Osteocyte (in vitro differentiated cells): ENCODE measurements at regions not wholly inside any gene's neighbourhood (a gene's known extent, or its start where the extent isn't known, plus 50 kb on each side); places are given as distances from the start of the nearest gene placed in this dataset.

Experiments used
- DNase-seq: peaks from one replicate; pipeline ENCODE4 v3.0.0; 2021; ENCODE audit warnings: mixed read lengths; ENCODE audit not compliant: unreplicated experiment; ENCODE audit errors: extremely low spot score
- H3K27ac Mint-ChIP-seq: one replicate; pipeline ENCODE4 v1.8.0; 2021; ENCODE audit warnings: mild to moderate bottlenecking, mixed read lengths; ENCODE audit not compliant: unreplicated experiment
- H3K27me3 Mint-ChIP-seq: one replicate; pipeline ENCODE4 v1.8.0; 2021; ENCODE audit warnings: mixed read lengths; ENCODE audit not compliant: unreplicated experiment
- H3K36me3 Mint-ChIP-seq: one replicate; pipeline ENCODE4 v1.8.0; 2021; ENCODE audit warnings: mixed read lengths; ENCODE audit not compliant: unreplicated experiment
- H3K4me1 Mint-ChIP-seq: one replicate; pipeline ENCODE4 v1.8.0; 2021; ENCODE audit warnings: mixed read lengths; ENCODE audit not compliant: unreplicated experiment
- H3K4me3 Mint-ChIP-seq: one replicate; pipeline ENCODE4 v1.8.0; 2021; ENCODE audit warnings: mild to moderate bottlenecking, moderate library complexity, mixed read lengths; ENCODE audit not compliant: unreplicated experiment
- H3K9me3 Mint-ChIP-seq: one replicate; pipeline ENCODE4 v1.8.0; 2021; ENCODE audit warnings: mixed read lengths; ENCODE audit not compliant: unreplicated experiment
- CTCF ChIP-seq: fragments of 200-600 bp; sonication (generic); IDR thresholded peaks from 2 replicates; pipeline ENCODE4 v1.5.0; 2021; ENCODE audit warnings: antibody characterized with exemption, mild to moderate bottlenecking, moderate library complexity

- TF ChIP-seq CTCF = no peak
- H3K36me3 Mint-ChIP-seq = no peaks in the 10 kb centered on the region
- no peak for DNase-seq
- no peak overlapping the region for H3K4me3 Mint-ChIP-seq
- H3K9me3 Mint-ChIP-seq = no peaks in the 10 kb centered on the region
- H3K27me3 Mint-ChIP-seq = no peaks in the 10 kb centered on the region
- H3K4me1 Mint-ChIP-seq = peaks cover 7% of the 10 kb centered on the region
- no peak overlapping the region for H3K27ac Mint-ChIP-seq
Measured at GRCh38 chr13:34430294-34430693, 511.8 kb upstream of the NBEA start.

GRCh38 chr13:34431827-34432581, 510.1 kb upstream of the NBEA start:
- no peak for DNase-seq
- no peaks in the 10 kb centered on the region for H3K27me3 Mint-ChIP-seq
- H3K27ac Mint-ChIP-seq = no peak overlapping the region
- no peaks in the 10 kb centered on the region for H3K9me3 Mint-ChIP-seq
- no peak overlapping the region for H3K4me3 Mint-ChIP-seq
- H3K36me3 Mint-ChIP-seq = no peaks in the 10 kb centered on the region
- H3K4me1 Mint-ChIP-seq = peaks cover 10% of the 10 kb centered on the region
- no peak for TF ChIP-seq CTCF

GRCh38 chr13:34435338-34435737, 506.7 kb upstream of the NBEA start:
- Mint-ChIP-seq H3K27me3 (no peaks in the 10 kb centered on the region), H3K4me3 (no peak overlapping the region), H3K36me3 (no peaks in the 10 kb centered on the region), H3K27ac (peak overlapping the region; percentile 61), H3K9me3 (no peaks in the 10 kb centered on the region), H3K4me1 (peaks cover 12% of the 10 kb centered on the region)
- TF ChIP-seq CTCF = no peak
- no peak for DNase-seq

GRCh38 chr13:34437873-34438272, 504.2 kb upstream of the NBEA start:
- Mint-ChIP-seq H3K36me3 (no peaks in the 10 kb centered on the region), H3K27ac (no peak overlapping the region), H3K9me3 (no peaks in the 10 kb centered on the region), H3K4me3 (no peak overlapping the region), H3K4me1 (peaks cover 12% of the 10 kb centered on the region), H3K27me3 (no peaks in the 10 kb centered on the region)
- no peak for TF ChIP-seq CTCF
- DNase-seq = no peak

- Mint-ChIP-seq H3K36me3 (no peaks in the 10 kb centered on the region), H3K27me3 (no peaks in the 10 kb centered on the region), H3K4me1 (no peaks in the 10 kb centered on the region), H3K9me3 (no peaks in the 10 kb centered on the region), H3K4me3 (no peak overlapping the region), H3K27ac (no peak overlapping the region)
- no peak for DNase-seq
- TF ChIP-seq CTCF = no peak
Measured at GRCh38 chr13:34452831-34453230, 489.2 kb upstream of the NBEA start.
